NOMO-1 (cell line): ENCODE measurements at regions not wholly inside any gene's neighbourhood (a gene's known extent, or its start where the extent isn't known, plus 50 kb on each side); places are given as distances from the start of the nearest gene placed in this dataset.
"Not testable (repeated sequence)": the region's sequence is repeated elsewhere in the genome, so short reads cannot be mapped to it uniquely, and the experiment has no call there.

Experiments used
- DNase-seq, 2 experiments: peaks; one replicate each; lab custom pipeline; 2025; ENCODE audit not compliant: unreplicated experiment in 2 of 2; lab: John Stamatoyannopoulos, UW

GRCh38 chr2:195228547-195228946 lies 428.5 kb upstream of the SLC39A10 start:
- DNase-seq = not testable (repeated sequence)

- no peak for DNase-seq
Observed at GRCh38 chr2:195214072-195214471, 443.0 kb upstream of the SLC39A10 start.

GRCh38 chr2:195212586-195212985 lies 444.4 kb upstream of the SLC39A10 start:
- DNase-seq = no peak

GRCh38 chr2:195202163-195202845 lies 454.7 kb upstream of the SLC39A10 start:
- no peak for DNase-seq

- DNase-seq = no peak
Observed at GRCh38 chr2:195199864-195200263, 457.2 kb upstream of the SLC39A10 start.

GRCh38 chr2:195181059-195181705 lies 475.8 kb upstream of the SLC39A10 start:
- no peak for DNase-seq

GRCh38 chr2:195168369-195168768 lies 488.7 kb upstream of the SLC39A10 start:
- no peak for DNase-seq

GRCh38 chr2:195164930-195165329 lies 492.1 kb upstream of the SLC39A10 start:
- DNase-seq = no peak

- DNase-seq = no peak
Observed at GRCh38 chr2:195162918-195163317, 494.1 kb upstream of the SLC39A10 start.

- DNase-seq = no peak
Observed at GRCh38 chr2:195162194-195162593, 494.8 kb upstream of the SLC39A10 start.

- DNase-seq = no peak
Observed at GRCh38 chr2:195160963-195161362, 496.1 kb upstream of the SLC39A10 start.

- DNase-seq = no peak
Observed at GRCh38 chr2:195151711-195152110, 505.3 kb upstream of the SLC39A10 start.

GRCh38 chr2:195150819-195151218 lies 506.2 kb upstream of the SLC39A10 start:
- no peak for DNase-seq

- no peak for DNase-seq
Observed at GRCh38 chr2:195148004-195148403, 509.0 kb upstream of the SLC39A10 start.

GRCh38 chr2:195146761-195147541 lies 510.1 kb upstream of the SLC39A10 start:
- no peak for DNase-seq

GRCh38 chr2:195138435-195138834 lies 518.6 kb upstream of the SLC39A10 start:
- no peak for DNase-seq

GRCh38 chr2:195125889-195126288 lies 531.1 kb upstream of the SLC39A10 start:
- not testable (repeated sequence) for DNase-seq

- no peak for DNase-seq
Observed at GRCh38 chr2:195124391-195125079, 532.5 kb upstream of the SLC39A10 start.

GRCh38 chr2:195122653-195123052 lies 534.4 kb upstream of the SLC39A10 start:
- no peak for DNase-seq

GRCh38 chr2:195121341-195121740 lies 535.7 kb upstream of the SLC39A10 start:
- no peak for DNase-seq

GRCh38 chr2:195119231-195119630 lies 537.8 kb upstream of the SLC39A10 start:
- no peak for DNase-seq
